ENCODE measurements at regions not wholly inside any gene's neighbourhood (a gene's known extent, or its start where the extent isn't known, plus 50 kb on each side); places are given as distances from the start of the nearest gene placed in this dataset.

- peak overlapping the region in 1 of 2 donors; percentile 80 for H3K27ac ChIP-seq
- intact Hi-C loops (cut with DNase I) = no loop called here
- peak in 1 of 4 donors; percentile 45 for DNase-seq
- no peaks in the 10 kb centered on the region for H3K27me3 ChIP-seq
- peaks cover 0 to 20% of the 10 kb centered on the region in 2 donors for H3K9me3 ChIP-seq
- H3K4me1 ChIP-seq = peaks cover 0 to 22% of the 10 kb centered on the region in 2 donors
- H3K36me3 ChIP-seq = no peaks in the 10 kb centered on the region
- peak; percentile 35 for ATAC-seq
- no peak overlapping the region for H3K4me3 ChIP-seq
- no peak for TF ChIP-seq CTCF (IDR thresholded peaks at IDR 0.05)
Observed at GRCh38 chr13:48782429-48782840, 128.7 kb downstream of the CYSLTR2 start.

GRCh38 chr13:48783181-48783630 lies 129.5 kb downstream of the CYSLTR2 start:
- Histone ChIP-seq H3K27ac (peak overlapping the region in 1 of 2 donors; percentile 80), H3K27me3 (no peaks in the 10 kb centered on the region), H3K9me3 (peaks cover 0 to 20% of the 10 kb centered on the region in 2 donors), H3K36me3 (no peaks in the 10 kb centered on the region), H3K4me3 (no peak overlapping the region), H3K4me1 (peaks cover 0 to 22% of the 10 kb centered on the region in 2 donors)
- DNase-seq = peak; percentile 48 to 83 (median 81)
- peak; percentile 77 for ATAC-seq
- intact Hi-C loops (cut with DNase I) = no loop called here
- TF ChIP-seq CTCF (IDR thresholded peaks at IDR 0.05) = no peak

GRCh38 chr13:48783695-48784230 lies 130.0 kb downstream of the CYSLTR2 start:
- H3K4me1 ChIP-seq = peaks cover 0 to 22% of the 10 kb centered on the region in 2 donors
- no peak for DNase-seq
- no peak overlapping the region for H3K4me3 ChIP-seq
- no peaks in the 10 kb centered on the region for H3K36me3 ChIP-seq
- intact Hi-C loops (cut with DNase I) = no loop called here
- peak overlapping the region in 1 of 2 donors; percentile 80 for H3K27ac ChIP-seq
- no peak for TF ChIP-seq CTCF (IDR thresholded peaks at IDR 0.05)
- ATAC-seq = peak; percentile 8
- no peaks in the 10 kb centered on the region for H3K27me3 ChIP-seq
- H3K9me3 ChIP-seq = peaks cover 0 to 20% of the 10 kb centered on the region in 2 donors

GRCh38 chr13:48784916-48785548 lies 131.3 kb downstream of the CYSLTR2 start:
- no peak for TF ChIP-seq CTCF (IDR thresholded peaks at IDR 0.05)
- DNase-seq = no peak
- Histone ChIP-seq H3K27me3 (no peaks in the 10 kb centered on the region), H3K4me3 (no peak overlapping the region), H3K9me3 (peaks cover 0 to 17% of the 10 kb centered on the region in 2 donors), H3K4me1 (peaks cover 0 to 22% of the 10 kb centered on the region in 2 donors), H3K36me3 (no peaks in the 10 kb centered on the region), H3K27ac (no peak overlapping the region)
- intact Hi-C loops (cut with DNase I) = no loop called here
- ATAC-seq = no peak

- Histone ChIP-seq H3K4me1 (peaks cover 0 to 8% of the 10 kb centered on the region in 2 donors), H3K4me3 (no peak overlapping the region), H3K9me3 (no peaks in the 10 kb centered on the region), H3K27me3 (no peaks in the 10 kb centered on the region), H3K36me3 (no peaks in the 10 kb centered on the region), H3K27ac (no peak overlapping the region)
- DNase-seq (no peak), ATAC-seq (no peak)
- intact Hi-C loops (cut with DNase I) = no loop called here
- no peak for TF ChIP-seq CTCF (IDR thresholded peaks at IDR 0.05)
Observed at GRCh38 chr13:48790199-48790598, 136.5 kb downstream of the CYSLTR2 start.
